ENCODE measurements at regions not wholly inside any gene's neighbourhood (a gene's known extent, or its start where the extent isn't known, plus 50 kb on each side); places are given as distances from the start of the nearest gene placed in this dataset.

GRCh38 chr2:167404627-167405284 is 516.5 kb downstream of the XIRP2 start:
- Histone ChIP-seq H3K27me3 (replicated peaks in 1 of 4; ENCODE audit: control insufficient read depth in 3 of 4, extremely low read depth in 1 of 4, insufficient read depth in 3 of 4, low read length in 3 of 4) (no peaks in the 10 kb centered on the region), H3K14ac (ENCODE audit: insufficient read length) (no peak overlapping the region), H4K5ac (ENCODE audit: insufficient read length, low read depth, low read length) (no peak overlapping the region), H3K56ac (replicated peaks; ENCODE audit: insufficient read length, low read depth, low read length) (no peak overlapping the region), H3K79me2 (ENCODE audit: control insufficient read depth in 1 of 2, insufficient read depth in 2 of 2, low read length in 2 of 2) (peaks cover 4 to 76% of the 10 kb centered on the region in 2 experiments; a peak in 3 of 4 replicates), H3K79me1 (ENCODE audit: low read depth, low read length) (0 out of 2 replicates have a peak, but pooled peaks cover 2% of the 10 kb centered on the region), H3K9ac (replicated peaks in 1 of 4; ENCODE audit: extremely low read depth in 1 of 4, low read depth in 3 of 4, low read length in 3 of 4) (no peak overlapping the region), H3K4me2 (ENCODE audit: insufficient read depth in 1 of 2, low read depth in 2 of 2, low read length in 2 of 2) (no peak overlapping the region), H3K18ac (ENCODE audit: extremely low read depth, low read length) (no peak overlapping the region), H3K4me1 (replicated peaks in 1 of 4; ENCODE audit: control insufficient read depth in 3 of 4, insufficient read depth in 4 of 4, low read length in 3 of 4) (peaks cover 0 to 3% (median 2%) of the 10 kb centered on the region in 4 experiments; a peak in 3 of 7 replicates), H2BK120ac (replicated peaks; ENCODE audit: low read depth, low read length) (no peak overlapping the region), H2BK5ac (ENCODE audit: low read depth, low read length) (no peak overlapping the region), H3K36me3 (ENCODE audit: control insufficient read depth in 2 of 4, insufficient read depth in 4 of 4, low read length in 3 of 4) (peaks cover 0 to 4% (median 0%) of the 10 kb centered on the region in 4 experiments; a peak in 1 of 8 replicates), H4K91ac (replicated peaks; ENCODE audit: insufficient read length, low read length) (no peak overlapping the region), H2AK5ac (ENCODE audit: low read depth, low read length) (no peak overlapping the region), H3K9me3 (ENCODE audit: insufficient read depth in 2 of 2, low read depth in 1 of 2, low read length in 1 of 2) (peaks cover 8 to 14% of the 10 kb centered on the region in 2 experiments), H2AFZ (ENCODE audit: low read length) (no peak overlapping the region), H4K20me1 (replicated peaks in 1 of 2; ENCODE audit: control insufficient read depth in 1 of 2, insufficient read depth in 2 of 2, low read length in 2 of 2) (peaks cover 0 to 2% of the 10 kb centered on the region in 2 experiments), H2BK12ac (ENCODE audit: low read depth, low read length) (no peak overlapping the region), H3K4me3 (ENCODE audit: extremely low read depth in 1 of 4, insufficient read depth in 2 of 4, low read depth in 3 of 4, low read length in 4 of 4) (no peak overlapping the region), H3K23me2 (ENCODE audit: low read depth, low read length) (no peaks in the 10 kb centered on the region; the same call in 1 of the 2 replicates), H2BK15ac (ENCODE audit: low read length) (no peak overlapping the region), H3K23ac (ENCODE audit: insufficient read length) (no peak overlapping the region), H2BK20ac (ENCODE audit: low read length) (no peak overlapping the region), H4K8ac (ENCODE audit: extremely low read depth, insufficient read depth, low read length) (no peak overlapping the region), H3K27ac (ENCODE audit: low read depth, low read length) (no peak overlapping the region), H3K4ac (replicated peaks; ENCODE audit: insufficient read length, low read depth, low read length) (no peak overlapping the region)
- POLR2A ChIA-PET (ENCODE audit: partially characterized antibody), result interaction anchor here (0.6 to 1.6 kb wide), 2 partner anchors 18 to 113 kb away, joined by 6 read pairs; no protein-coding TSS in a partner anchor
- 89% methylated on average over 6 of the region's 6 CpGs; no CpG with 5 or more reads in 1 of the 2 experiments for whole genome bisulfite sequencing, 2 experiments (ENCODE audit: extremely low coverage in 1 of 2, insufficient coverage in 1 of 2, insufficient read length in 1 of 2, insufficient replicate concordance in 2 of 2, low coverage in 1 of 2, low lambda C conversion rate in 2 of 2, missing lambda C conversion rate in 1 of 2)
- CTCF ChIA-PET (ENCODE audit: partially characterized antibody), result interaction anchor here (1.0 to 1.6 kb wide), 3 partner anchors 9 to 71 kb away, joined by 3 to 7 read pairs (median 3); no protein-coding TSS in a partner anchor
- DNase-seq (ENCODE audit: low read depth in 1 of 2, low spot score in 2 of 2) (no peak), FAIRE-seq (no peak)
- no peak for TF ChIP-seq FOSL1 (IDR thresholded peaks at IDR 0.05; ENCODE audit: insufficient read depth, low read depth, low read length)
- TF ChIP-seq HDAC2 (IDR thresholded peaks at IDR 0.05; ENCODE audit: borderline replicate concordance in 1 of 2, low read depth in 2 of 2, low read length in 2 of 2), result no peak
- TF ChIP-seq MAX (IDR thresholded peaks at IDR 0.05), result no peak
- no peak for TF ChIP-seq RBBP5 (IDR thresholded peaks at IDR 0.05; ENCODE audit: borderline replicate concordance, low read depth, low read length)
- no peak for TF ChIP-seq CHD1 (IDR thresholded peaks at IDR 0.05; ENCODE audit: low read depth, low read length)
